SH-SY5Y (cell line): ENCODE measurements at regions not wholly inside any gene's neighbourhood (a gene's known extent, or its start where the extent isn't known, plus 50 kb on each side); places are given as distances from the start of the nearest gene placed in this dataset.

ENCODE experiments used
- GATA2 ChIP-seq: IDR thresholded peaks from 2 replicates; pipeline ENCODE4 v1.6.1; 2011; ENCODE audit warnings: mild to moderate bottlenecking, low read depth, low read length
- GATA3 ChIP-seq: IDR thresholded peaks from 2 replicates; pipeline ENCODE4 v1.6.1; 2011; ENCODE audit warnings: low read depth, mild to moderate bottlenecking, low read length, moderate library complexity

DNA sequence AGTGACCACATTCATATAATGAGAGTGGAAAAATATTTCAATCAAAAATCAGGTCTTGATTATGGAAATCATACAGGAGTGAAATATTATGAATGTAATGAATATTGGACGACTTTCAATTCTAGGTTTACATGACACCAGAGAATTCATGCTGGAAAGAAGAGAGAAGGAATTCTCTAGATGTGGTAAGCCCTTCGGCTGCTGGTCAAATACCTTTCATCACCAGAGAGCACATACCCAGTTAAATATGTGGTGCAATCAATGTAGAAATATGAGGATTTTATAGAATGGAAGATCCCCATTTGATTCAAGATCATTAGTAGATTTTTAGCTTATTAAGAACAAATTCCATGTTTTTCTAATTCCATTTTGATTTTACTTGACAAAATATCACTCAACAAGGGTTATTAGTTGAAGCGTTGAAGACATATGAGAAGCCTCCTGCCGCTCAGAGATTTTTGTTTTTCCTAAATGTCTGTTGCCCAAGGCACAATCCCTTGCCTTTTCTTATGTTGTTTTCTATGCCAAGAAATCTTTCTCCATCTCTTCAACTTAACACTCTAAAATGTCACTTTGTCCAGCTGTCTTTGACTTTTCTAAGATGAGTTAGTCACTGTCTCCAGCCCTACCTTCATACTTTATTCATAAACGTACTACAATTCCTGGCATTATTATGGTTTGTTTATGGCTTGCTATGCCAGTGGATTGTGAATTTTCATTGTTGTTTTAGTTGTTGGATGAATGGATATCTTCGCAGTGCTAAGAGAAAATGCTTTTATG is 72.8 kb upstream of the ZDHHC17 start:
- TF ChIP-seq GATA3 (no peak), GATA2 (no peak)
